ENCODE measurements at regions not wholly inside any gene's neighbourhood (a gene's known extent, or its start where the extent isn't known, plus 50 kb on each side); places are given as distances from the start of the nearest gene placed in this dataset.

DNA sequence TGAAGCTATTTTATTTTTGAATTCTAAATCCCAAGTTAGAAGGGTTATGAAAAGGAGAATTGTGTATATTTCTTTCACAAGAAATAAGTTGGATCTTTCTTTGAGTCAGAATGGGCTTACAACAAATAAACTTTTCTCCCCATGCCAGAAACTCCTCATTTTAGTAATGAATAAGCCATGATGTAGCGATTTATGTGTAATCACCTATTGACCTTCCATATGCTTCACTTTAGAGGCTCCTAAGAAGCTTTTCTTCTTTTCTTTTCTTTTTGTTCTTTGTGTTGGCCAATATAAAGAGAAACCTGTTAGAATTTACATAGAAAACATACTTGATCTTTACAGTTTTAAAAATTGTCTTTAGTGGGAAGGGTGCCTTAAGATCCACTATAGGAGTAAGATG is 370.2 kb downstream of the UTRN start:
- no peak overlapping the region for H3K4me3 ChIP-seq (ENCODE audit: low read depth, low read length)
- no peak for DNase-seq (ENCODE audit: low read depth)
- TF ChIP-seq, protein P1, sequence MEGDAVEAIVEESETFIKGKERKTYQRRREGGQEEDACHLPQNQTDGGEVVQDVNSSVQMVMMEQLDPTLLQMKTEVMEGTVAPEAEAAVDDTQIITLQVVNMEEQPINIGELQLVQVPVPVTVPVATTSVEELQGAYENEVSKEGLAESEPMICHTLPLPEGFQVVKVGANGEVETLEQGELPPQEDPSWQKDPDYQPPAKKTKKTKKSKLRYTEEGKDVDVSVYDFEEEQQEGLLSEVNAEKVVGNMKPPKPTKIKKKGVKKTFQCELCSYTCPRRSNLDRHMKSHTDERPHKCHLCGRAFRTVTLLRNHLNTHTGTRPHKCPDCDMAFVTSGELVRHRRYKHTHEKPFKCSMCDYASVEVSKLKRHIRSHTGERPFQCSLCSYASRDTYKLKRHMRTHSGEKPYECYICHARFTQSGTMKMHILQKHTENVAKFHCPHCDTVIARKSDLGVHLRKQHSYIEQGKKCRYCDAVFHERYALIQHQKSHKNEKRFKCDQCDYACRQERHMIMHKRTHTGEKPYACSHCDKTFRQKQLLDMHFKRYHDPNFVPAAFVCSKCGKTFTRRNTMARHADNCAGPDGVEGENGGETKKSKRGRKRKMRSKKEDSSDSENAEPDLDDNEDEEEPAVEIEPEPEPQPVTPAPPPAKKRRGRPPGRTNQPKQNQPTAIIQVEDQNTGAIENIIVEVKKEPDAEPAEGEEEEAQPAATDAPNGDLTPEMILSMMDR (IDR thresholded peaks at IDR 0.05; ENCODE audit: insufficient read depth, low read length), result no peak

DNA sequence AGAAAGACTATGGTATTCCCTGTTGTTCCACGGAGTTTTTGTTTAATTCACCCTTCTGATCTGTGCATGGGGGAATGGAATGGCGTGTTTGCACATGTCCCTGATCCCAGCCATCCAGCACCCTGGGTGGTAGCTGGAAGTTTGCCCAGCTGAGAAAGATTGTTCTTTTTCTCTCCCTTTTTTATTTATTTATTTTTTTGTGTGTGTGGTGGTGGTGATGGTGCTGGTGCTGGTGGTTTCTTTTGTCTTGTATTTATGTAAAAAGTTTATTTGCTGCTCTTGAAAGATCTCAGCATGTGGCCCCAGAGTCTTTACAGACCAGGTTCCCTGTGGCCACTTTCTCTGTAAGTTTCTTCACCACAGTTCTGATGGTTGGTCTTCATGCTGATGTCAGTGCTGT is 372.6 kb downstream of the UTRN start:
- no peak overlapping the region for H3K4me3 ChIP-seq (ENCODE audit: low read depth, low read length)
- TF ChIP-seq, protein P1 (IDR thresholded peaks at IDR 0.05; ENCODE audit: insufficient read depth, low read length), result no peak
- DNase-seq (ENCODE audit: low read depth), result no peak

DNA sequence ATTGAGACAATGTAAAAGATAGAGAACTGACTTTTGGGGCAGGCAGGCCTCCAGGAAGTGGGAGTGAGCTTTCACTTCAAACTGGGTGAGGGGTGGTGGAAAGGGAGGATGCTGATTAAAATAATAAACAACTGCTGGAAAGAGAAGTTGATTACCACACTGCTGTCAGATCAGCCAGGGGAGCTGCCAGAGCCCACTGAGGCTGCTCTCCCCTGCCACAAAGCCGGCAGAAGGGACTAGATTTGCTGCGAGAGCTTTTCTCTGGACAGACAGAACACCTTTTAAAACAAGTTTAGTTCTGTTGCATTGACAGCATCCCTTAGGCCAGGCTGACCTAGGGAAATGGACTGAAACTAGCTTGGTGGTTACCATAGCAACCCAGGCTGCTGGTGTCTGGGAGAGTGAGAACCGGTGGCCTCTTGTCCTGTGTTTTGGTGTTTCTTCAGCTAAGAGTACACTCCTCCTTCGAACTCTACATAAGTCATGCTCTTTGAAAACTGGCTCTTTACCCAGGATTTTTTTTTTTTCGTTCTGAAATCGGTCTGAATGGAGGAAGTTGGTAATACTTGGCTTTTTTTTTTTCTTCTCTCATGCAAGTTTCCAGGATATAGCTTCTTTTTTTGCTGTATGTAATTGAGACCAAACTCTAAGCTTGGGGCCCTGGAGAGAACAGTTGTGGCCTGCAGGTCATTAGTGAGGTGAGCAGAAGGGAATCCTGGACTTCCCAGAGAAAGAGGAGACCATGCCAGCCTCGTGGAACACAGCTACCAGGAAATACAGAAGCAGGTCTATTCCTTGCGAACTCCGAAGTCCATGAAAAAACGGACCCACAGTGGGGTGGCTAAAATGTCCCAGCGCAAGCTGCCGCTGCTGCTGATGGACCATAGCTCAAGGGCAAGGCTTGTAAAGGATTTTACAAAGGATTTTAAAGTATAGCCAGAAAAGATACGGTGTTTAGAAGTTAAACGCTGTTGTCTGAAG is 374.4 kb downstream of the UTRN start:
- no peak overlapping the region for H3K4me3 ChIP-seq (ENCODE audit: low read depth, low read length)
- peak; percentile 46 for DNase-seq (ENCODE audit: low read depth)
- TF ChIP-seq, protein P1 (IDR thresholded peaks at IDR 0.05; ENCODE audit: insufficient read depth, low read length), result no peak

DNA sequence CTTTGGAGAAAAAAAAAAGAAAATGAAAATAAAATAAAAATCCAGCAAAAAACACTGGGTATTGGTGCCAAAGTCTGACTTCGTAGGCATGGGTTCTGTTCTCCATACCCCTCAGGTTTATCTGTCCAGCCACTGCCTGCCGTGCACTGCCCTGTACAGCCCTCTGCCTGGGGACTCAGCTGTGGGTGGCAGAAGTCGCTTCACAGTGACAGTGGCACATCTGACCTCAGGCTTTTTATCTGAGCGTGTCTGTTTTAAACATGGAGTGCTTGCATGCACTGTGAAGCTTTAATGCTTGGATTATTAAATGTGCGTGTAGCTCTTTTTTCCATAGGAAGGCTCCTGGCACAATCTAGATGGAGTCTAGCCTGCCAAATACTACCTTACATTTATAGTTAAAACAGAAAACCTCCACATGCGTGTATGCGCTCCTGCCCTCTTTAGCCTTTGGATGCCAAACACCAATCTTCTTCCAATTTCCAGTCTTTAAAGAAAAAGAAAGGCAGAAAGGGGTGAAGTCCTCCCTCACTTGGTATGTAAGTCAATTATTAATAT is 375.5 kb downstream of the UTRN start:
- TF ChIP-seq, protein P1 (IDR thresholded peaks at IDR 0.05; ENCODE audit: insufficient read depth, low read length), result no peak
- H3K4me3 ChIP-seq (ENCODE audit: low read depth, low read length), result no peak overlapping the region

DNA sequence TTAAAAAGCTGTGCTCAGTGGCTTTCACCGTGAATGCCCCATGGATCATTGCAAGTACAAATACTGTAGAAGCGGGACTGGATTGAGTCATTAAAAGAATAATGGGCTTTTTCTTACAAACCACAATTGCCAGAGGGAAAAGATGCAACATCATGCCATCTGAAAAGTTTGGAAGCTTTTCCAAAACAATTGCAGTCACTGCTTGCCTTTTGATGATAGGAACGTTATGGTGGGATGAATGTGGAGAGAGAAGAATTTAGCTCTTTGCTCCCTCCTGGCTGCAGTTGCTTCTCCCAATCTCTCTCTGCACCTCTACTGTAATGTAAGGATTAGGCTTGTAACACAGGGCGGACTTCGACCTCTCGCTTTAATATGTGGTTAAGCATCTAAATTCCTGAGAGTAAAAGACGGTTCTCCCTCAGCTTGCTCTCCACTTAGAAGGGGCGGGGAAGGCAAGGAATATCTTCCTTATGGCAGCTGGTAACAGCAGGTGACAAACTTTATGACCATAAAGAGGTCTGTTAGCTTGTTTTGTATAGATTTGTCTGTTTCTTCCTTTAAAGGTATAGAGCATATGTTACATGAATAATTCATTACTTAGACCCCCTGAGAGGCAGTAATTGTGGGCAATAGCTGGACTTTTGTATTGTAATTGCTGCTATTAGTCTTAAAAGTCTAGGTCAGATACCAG is 376.1 kb downstream of the UTRN start:
- TF ChIP-seq, protein P1 (IDR thresholded peaks at IDR 0.05; ENCODE audit: insufficient read depth, low read length), result no peak
- no peak overlapping the region for H3K4me3 ChIP-seq (ENCODE audit: low read depth, low read length)
- DNase-seq (ENCODE audit: low read depth), result peak; percentile 32

More for the DNA sequence above, 375.5 kb downstream of the UTRN start:
- no peak for DNase-seq (ENCODE audit: low read depth)

DNA sequence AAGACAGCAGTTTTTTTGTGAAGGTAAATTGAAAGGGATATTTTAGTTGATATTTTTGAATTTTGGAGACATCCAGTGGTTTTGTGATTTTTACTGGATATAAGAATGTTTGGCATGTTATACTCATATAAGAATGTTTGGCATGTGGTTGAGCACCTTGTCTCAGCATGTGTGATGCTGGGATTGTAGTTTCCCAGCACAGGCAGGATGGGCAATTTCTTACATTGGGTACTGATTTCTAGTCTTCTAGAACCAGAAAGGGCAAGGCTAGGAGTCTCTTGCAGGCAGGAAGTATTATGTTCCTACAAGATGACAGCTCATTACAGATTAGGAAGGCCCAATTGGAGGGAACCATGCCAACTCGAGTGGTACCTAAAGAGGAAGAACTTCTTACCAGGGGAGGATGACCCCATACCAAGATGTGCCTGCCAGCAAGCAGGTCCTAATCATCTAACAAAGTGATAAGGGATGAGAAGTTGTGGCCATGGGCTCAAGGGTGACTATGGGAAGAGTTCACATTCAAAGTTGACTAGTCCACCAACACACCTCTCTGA is 377.8 kb downstream of the UTRN start:
- TF ChIP-seq, protein P1 (IDR thresholded peaks at IDR 0.05; ENCODE audit: insufficient read depth, low read length), result no peak
- H3K4me3 ChIP-seq (ENCODE audit: low read depth, low read length), result no peak overlapping the region
- DNase-seq (ENCODE audit: low read depth), result peak; percentile 27

Measured in fibroblast of the aortic adventitia (primary cell).